HCT116 (cell line): ENCODE measurements at regions not wholly inside any gene's neighbourhood (a gene's known extent, or its start where the extent isn't known, plus 50 kb on each side); places are given as distances from the start of the nearest gene placed in this dataset.

Source experiments
- CTCF ChIP-seq, 3 experiments: fragments of 200-600 bp in 1 of 3; sonication (generic) in 1 of 3; IDR thresholded peaks in 2 of 3; conservative IDR thresholded peaks in 1 of 3; 2 replicates each; pipeline ENCODE4 v1.5.1; 2012 to 2017; ENCODE audit warnings: low read depth in 2 of 3, low read length in 2 of 3, antibody characterized with exemption in 1 of 3, borderline replicate concordance in 1 of 3, control low read depth in 1 of 3, mild to moderate bottlenecking in 1 of 3, mixed read lengths in 1 of 3, mixed run types in 1 of 3, moderate library complexity in 1 of 3; ENCODE audit not compliant: insufficient read depth in 1 of 3
- FOSL1 ChIP-seq: IDR thresholded peaks from 2 replicates; pipeline ENCODE4 v1.6.1; 2012; ENCODE audit warnings: low read depth
- JUND ChIP-seq: IDR thresholded peaks from 2 replicates; pipeline ENCODE4 v1.6.1; 2012
- POLR2A ChIP-seq: IDR thresholded peaks from 2 replicates; pipeline ENCODE4 v1.7.0; 2011; ENCODE audit warnings: borderline replicate concordance; ENCODE audit not compliant: insufficient read depth, insufficient read length; ENCODE audit errors: extremely low read depth
- POLR2AphosphoS5 ChIP-seq: IDR thresholded peaks from 2 replicates; pipeline ENCODE4 v1.6.1; 2011; ENCODE audit warnings: mild to moderate bottlenecking, low read depth, low read length, moderate library complexity
- ZFX ChIP-seq: fragments of 450-650 bp; IDR thresholded peaks from 2 replicates; pipeline ENCODE4 v1.6.1; 2017

- TF ChIP-seq CTCF (IDR thresholded peaks at IDR 0.05 in 2 of 3, conservative IDR thresholded peaks at IDR 0.05 in 1 of 3; ENCODE audit: borderline replicate concordance in 1 of 3, insufficient read depth in 1 of 3, low read depth in 2 of 3, low read length in 2 of 3) (no peak), JUND (no peak), POLR2AphosphoS5 (no peak), POLR2A (no peak), FOSL1 (no peak), ZFX (no peak)
Measured at GRCh38 chr1:73778471-73778870, 419.5 kb downstream of the LRRIQ3 start.
